ENCODE measurements at regions not wholly inside any gene's neighbourhood (a gene's known extent, or its start where the extent isn't known, plus 50 kb on each side); places are given as distances from the start of the nearest gene placed in this dataset.

GRCh38 chr7:115260381-115260780 is 338.5 kb downstream of the MDFIC start:
- no peak overlapping the region for H3K23ac ChIP-seq (ENCODE audit: low read length)
- H3K27ac ChIP-seq (ENCODE audit: low read depth, low read length) = no peak overlapping the region
- H2BK15ac ChIP-seq (replicated peaks; ENCODE audit: low read depth) = no peak overlapping the region
- H4K5ac ChIP-seq (ENCODE audit: low read length) = no peak overlapping the region
- H4K8ac ChIP-seq (ENCODE audit: low read depth, low read length) = no peak overlapping the region
- H2BK5ac ChIP-seq (ENCODE audit: low read length) = no peak overlapping the region
- H3K4me2 ChIP-seq (ENCODE audit: low read length) = no peak overlapping the region
- no peaks in the 10 kb centered on the region for H3K27me3 ChIP-seq (ENCODE audit: insufficient read depth, low read length, poor library complexity)
- no peak overlapping the region for H2BK120ac ChIP-seq (ENCODE audit: low read depth, low read length)
- no peaks in the 10 kb centered on the region for H3K4me1 ChIP-seq (ENCODE audit: control insufficient read depth, low read depth, low read length)
- no peak overlapping the region for H3K18ac ChIP-seq (ENCODE audit: low read length)
- no peak overlapping the region for H3K4ac ChIP-seq (ENCODE audit: low read depth, low read length)
- H3K4me3 ChIP-seq (ENCODE audit: low read length) = no peak overlapping the region
- no peak overlapping the region for H3K56ac ChIP-seq (ENCODE audit: low read length)
- no peak overlapping the region for H2AK5ac ChIP-seq (ENCODE audit: low read length)
- no peak overlapping the region for H3K9ac ChIP-seq (ENCODE audit: low read length)
- H3K79me1 ChIP-seq (ENCODE audit: low read length) = no peaks in the 10 kb centered on the region
- no peaks in the 10 kb centered on the region for H3K79me2 ChIP-seq (ENCODE audit: control insufficient read depth, insufficient read depth, low read length)
- WGBS (ENCODE audit: extremely low coverage, insufficient coverage, low lambda C conversion rate) = no CpG with 5 or more reads among the region's 2 CpGs
- H3K36me3 ChIP-seq (ENCODE audit: control insufficient read depth, insufficient read depth, low read length) = no peaks in the 10 kb centered on the region
- DNase-seq = no peak

- no peak for DNase-seq
- Histone ChIP-seq H2BK15ac (replicated peaks; ENCODE audit: low read depth) (no peak overlapping the region), H3K27ac (ENCODE audit: low read depth, low read length) (no peak overlapping the region), H3K18ac (ENCODE audit: low read length) (no peak overlapping the region), H3K79me1 (ENCODE audit: low read length) (no peaks in the 10 kb centered on the region), H3K56ac (ENCODE audit: low read length) (no peak overlapping the region), H3K27me3 (ENCODE audit: insufficient read depth, low read length, poor library complexity) (no peaks in the 10 kb centered on the region), H2BK5ac (ENCODE audit: low read length) (no peak overlapping the region), H2AK5ac (ENCODE audit: low read length) (no peak overlapping the region), H2BK120ac (ENCODE audit: low read depth, low read length) (no peak overlapping the region), H3K36me3 (ENCODE audit: control insufficient read depth, insufficient read depth, low read length) (no peaks in the 10 kb centered on the region), H3K4me3 (ENCODE audit: low read length) (no peak overlapping the region), H3K4me1 (ENCODE audit: control insufficient read depth, low read depth, low read length) (no peaks in the 10 kb centered on the region), H3K4me2 (ENCODE audit: low read length) (no peak overlapping the region), H4K5ac (ENCODE audit: low read length) (no peak overlapping the region), H3K4ac (ENCODE audit: low read depth, low read length) (no peak overlapping the region), H3K23ac (ENCODE audit: low read length) (no peak overlapping the region), H4K8ac (ENCODE audit: low read depth, low read length) (no peak overlapping the region), H3K79me2 (ENCODE audit: control insufficient read depth, insufficient read depth, low read length) (no peaks in the 10 kb centered on the region), H3K9ac (ENCODE audit: low read length) (no peak overlapping the region)
- no CpG with 5 or more reads among the region's 3 CpGs for WGBS (ENCODE audit: extremely low coverage, insufficient coverage, low lambda C conversion rate)
Observed at GRCh38 chr7:115252461-115252860, 330.6 kb downstream of the MDFIC start.

GRCh38 chr7:115249080-115249479 is 327.2 kb downstream of the MDFIC start:
- Histone ChIP-seq H3K79me1 (ENCODE audit: low read length) (no peaks in the 10 kb centered on the region), H4K5ac (ENCODE audit: low read length) (no peak overlapping the region), H3K18ac (ENCODE audit: low read length) (no peak overlapping the region), H3K27me3 (ENCODE audit: insufficient read depth, low read length, poor library complexity) (no peaks in the 10 kb centered on the region), H2AK5ac (ENCODE audit: low read length) (no peak overlapping the region), H3K4ac (ENCODE audit: low read depth, low read length) (no peak overlapping the region), H3K9ac (ENCODE audit: low read length) (no peak overlapping the region), H3K79me2 (ENCODE audit: control insufficient read depth, insufficient read depth, low read length) (no peaks in the 10 kb centered on the region), H2BK120ac (ENCODE audit: low read depth, low read length) (no peak overlapping the region), H3K4me1 (ENCODE audit: control insufficient read depth, low read depth, low read length) (no peaks in the 10 kb centered on the region), H3K56ac (ENCODE audit: low read length) (no peak overlapping the region), H3K4me2 (ENCODE audit: low read length) (no peak overlapping the region), H2BK15ac (replicated peaks; ENCODE audit: low read depth) (no peak overlapping the region), H3K36me3 (ENCODE audit: control insufficient read depth, insufficient read depth, low read length) (no peaks in the 10 kb centered on the region), H2BK5ac (ENCODE audit: low read length) (no peak overlapping the region), H3K27ac (ENCODE audit: low read depth, low read length) (no peak overlapping the region), H3K4me3 (ENCODE audit: low read length) (no peak overlapping the region), H3K23ac (ENCODE audit: low read length) (no peak overlapping the region), H4K8ac (ENCODE audit: low read depth, low read length) (no peak overlapping the region)
- DNase-seq = no peak
- no CpG with 5 or more reads among the region's 1 CpG for WGBS (ENCODE audit: extremely low coverage, insufficient coverage, low lambda C conversion rate)

GRCh38 chr7:115241151-115241550 is 319.3 kb downstream of the MDFIC start:
- Histone ChIP-seq H3K9ac (ENCODE audit: low read length) (no peak overlapping the region), H4K5ac (ENCODE audit: low read length) (no peak overlapping the region), H3K27me3 (ENCODE audit: insufficient read depth, low read length, poor library complexity) (no peaks in the 10 kb centered on the region), H4K8ac (ENCODE audit: low read depth, low read length) (no peak overlapping the region), H2AK5ac (ENCODE audit: low read length) (no peak overlapping the region), H2BK15ac (replicated peaks; ENCODE audit: low read depth) (no peak overlapping the region), H3K79me2 (ENCODE audit: control insufficient read depth, insufficient read depth, low read length) (no peaks in the 10 kb centered on the region), H3K4me1 (ENCODE audit: control insufficient read depth, low read depth, low read length) (no peaks in the 10 kb centered on the region), H3K23ac (ENCODE audit: low read length) (no peak overlapping the region), H2BK120ac (ENCODE audit: low read depth, low read length) (no peak overlapping the region), H3K4ac (ENCODE audit: low read depth, low read length) (no peak overlapping the region), H3K56ac (ENCODE audit: low read length) (no peak overlapping the region), H3K79me1 (ENCODE audit: low read length) (no peaks in the 10 kb centered on the region), H3K18ac (ENCODE audit: low read length) (no peak overlapping the region), H3K4me3 (ENCODE audit: low read length) (no peak overlapping the region), H3K36me3 (ENCODE audit: control insufficient read depth, insufficient read depth, low read length) (no peaks in the 10 kb centered on the region), H2BK5ac (ENCODE audit: low read length) (no peak overlapping the region), H3K27ac (ENCODE audit: low read depth, low read length) (no peak overlapping the region), H3K4me2 (ENCODE audit: low read length) (no peak overlapping the region)
- WGBS (ENCODE audit: extremely low coverage, insufficient coverage, low lambda C conversion rate) = no CpG with 5 or more reads among the region's 1 CpG
- DNase-seq = no peak

- Histone ChIP-seq H3K27ac (ENCODE audit: low read depth, low read length) (no peak overlapping the region), H3K56ac (ENCODE audit: low read length) (no peak overlapping the region), H3K23ac (ENCODE audit: low read length) (no peak overlapping the region), H3K4ac (ENCODE audit: low read depth, low read length) (no peak overlapping the region), H3K79me2 (ENCODE audit: control insufficient read depth, insufficient read depth, low read length) (no peaks in the 10 kb centered on the region), H3K4me2 (ENCODE audit: low read length) (no peak overlapping the region), H2BK120ac (ENCODE audit: low read depth, low read length) (no peak overlapping the region), H2BK5ac (ENCODE audit: low read length) (no peak overlapping the region), H3K36me3 (ENCODE audit: control insufficient read depth, insufficient read depth, low read length) (no peaks in the 10 kb centered on the region), H3K79me1 (ENCODE audit: low read length) (no peaks in the 10 kb centered on the region), H3K4me1 (ENCODE audit: control insufficient read depth, low read depth, low read length) (no peaks in the 10 kb centered on the region), H2BK15ac (replicated peaks; ENCODE audit: low read depth) (no peak overlapping the region), H3K4me3 (ENCODE audit: low read length) (no peak overlapping the region), H4K8ac (ENCODE audit: low read depth, low read length) (no peak overlapping the region), H4K5ac (ENCODE audit: low read length) (no peak overlapping the region), H3K18ac (ENCODE audit: low read length) (no peak overlapping the region), H2AK5ac (ENCODE audit: low read length) (no peak overlapping the region), H3K9ac (ENCODE audit: low read length) (no peak overlapping the region), H3K27me3 (ENCODE audit: insufficient read depth, low read length, poor library complexity) (no peaks in the 10 kb centered on the region)
- no CpG with 5 or more reads among the region's 1 CpG for WGBS (ENCODE audit: extremely low coverage, insufficient coverage, low lambda C conversion rate)
- DNase-seq = no peak
Observed at GRCh38 chr7:115240242-115240641, 318.3 kb downstream of the MDFIC start.

- Histone ChIP-seq H3K27me3 (ENCODE audit: insufficient read depth, low read length, poor library complexity) (no peaks in the 10 kb centered on the region), H2BK5ac (ENCODE audit: low read length) (no peak overlapping the region), H3K4me3 (ENCODE audit: low read length) (no peak overlapping the region), H3K9ac (ENCODE audit: low read length) (no peak overlapping the region), H3K56ac (ENCODE audit: low read length) (no peak overlapping the region), H4K8ac (ENCODE audit: low read depth, low read length) (no peak overlapping the region), H2BK15ac (replicated peaks; ENCODE audit: low read depth) (no peak overlapping the region), H4K5ac (ENCODE audit: low read length) (no peak overlapping the region), H3K36me3 (ENCODE audit: control insufficient read depth, insufficient read depth, low read length) (no peaks in the 10 kb centered on the region), H3K18ac (ENCODE audit: low read length) (no peak overlapping the region), H3K23ac (ENCODE audit: low read length) (no peak overlapping the region), H3K4ac (ENCODE audit: low read depth, low read length) (no peak overlapping the region), H3K4me2 (ENCODE audit: low read length) (no peak overlapping the region), H3K79me2 (ENCODE audit: control insufficient read depth, insufficient read depth, low read length) (no peaks in the 10 kb centered on the region), H2AK5ac (ENCODE audit: low read length) (no peak overlapping the region), H3K27ac (ENCODE audit: low read depth, low read length) (no peak overlapping the region), H3K79me1 (ENCODE audit: low read length) (no peaks in the 10 kb centered on the region), H3K4me1 (ENCODE audit: control insufficient read depth, low read depth, low read length) (no peaks in the 10 kb centered on the region), H2BK120ac (ENCODE audit: low read depth, low read length) (no peak overlapping the region)
- no peak for DNase-seq
- WGBS (ENCODE audit: extremely low coverage, insufficient coverage, low lambda C conversion rate) = no CpG with 5 or more reads among the region's 2 CpGs
Observed at GRCh38 chr7:115235075-115235474, 313.2 kb downstream of the MDFIC start.

Data from mesendoderm (in vitro differentiated cells).